GM10248 (cell line): ENCODE measurements at regions not wholly inside any gene's neighbourhood (a gene's known extent, or its start where the extent isn't known, plus 50 kb on each side); places are given as distances from the start of the nearest gene placed in this dataset.
"Not testable (repeated sequence)": the region's sequence is repeated elsewhere in the genome, so short reads cannot be mapped to it uniquely, and the experiment has no call there.

ENCODE experiments used
- CTCF ChIA-PET: fragments of 300-600 bp; sonication (Branson Sonifier 250); formaldehyde crosslinking; extraction: SDS; loops from one replicate; lab custom pipeline; 2021; ENCODE audit warnings: antibody characterized with exemption; lab: Yijun Ruan, JAX
- POLR2A ChIA-PET: fragments of 350-650 bp; sonication (Branson Sonifier 250); formaldehyde crosslinking; extraction: SDS; loops from one replicate; lab custom pipeline; 2020; ENCODE audit warnings: antibody characterized with exemption; lab: Yijun Ruan, JAX
- DNase-seq: peaks from one replicate; pipeline ENCODE4 v3.0.0; 2012; ENCODE audit errors: extremely low spot score
- CTCF ChIP-seq: IDR thresholded peaks from 2 replicates; pipeline ENCODE4 v1.5.1; 2012; ENCODE audit warnings: mild to moderate bottlenecking, low read depth; ENCODE audit errors: extremely low read depth, missing control alignments, control extremely low read depth

GRCh38 chr4:174183259-174183658, 100.2 kb downstream of the FBXO8 start:
- no peak for TF ChIP-seq CTCF
- DNase-seq, result no peak
- POLR2A ChIA-PET, result no interaction called here
- CTCF ChIA-PET, result interaction anchor here (1.5 to 2.0 kb wide), 2 partner anchors 10 to 13 kb away, joined by 4 to 6 read pairs; no protein-coding TSS in a partner anchor

- ChIA-PET CTCF (interaction anchor here (1.2 to 2.0 kb wide), 4 partner anchors 9 to 16 kb away, joined by 3 to 6 read pairs (median 4); no protein-coding TSS in a partner anchor), POLR2A (no interaction called here)
- TF ChIP-seq CTCF, result no peak
- DNase-seq, result no peak
Measured at GRCh38 chr4:174181827-174182226, 101.6 kb downstream of the FBXO8 start.

- no peak for DNase-seq
- TF ChIP-seq CTCF, result no peak
- ChIA-PET POLR2A (no interaction called here), CTCF (interaction anchor here (1.2 kb wide), 2 partner anchors 13 to 34 kb away, joined by 3 read pairs; no protein-coding TSS in a partner anchor)
Measured at GRCh38 chr4:174177536-174177935, 105.9 kb downstream of the FBXO8 start.

GRCh38 chr4:174175836-174176235, 107.6 kb downstream of the FBXO8 start:
- CTCF ChIA-PET, POLR2A ChIA-PET, DNase-seq: not testable (repeated sequence)

GRCh38 chr4:174173360-174173759, 110.1 kb downstream of the FBXO8 start:
- DNase-seq, result no peak
- no peak for TF ChIP-seq CTCF
- ChIA-PET CTCF (no interaction called here), POLR2A (no interaction called here)

GRCh38 chr4:174172274-174172673, 111.2 kb downstream of the FBXO8 start:
- ChIA-PET POLR2A (no interaction called here), CTCF (interaction anchor here (1.1 kb wide), 1 partner anchor 18 kb away, joined by 3 read pairs; no protein-coding TSS in a partner anchor)
- no peak for TF ChIP-seq CTCF
- DNase-seq, result no peak

GRCh38 chr4:174170906-174171305, 112.6 kb downstream of the FBXO8 start:
- ChIA-PET POLR2A (no interaction called here), CTCF (interaction anchor here (1.2 to 1.8 kb wide), 3 partner anchors 9 to 17 kb away, joined by 4 to 5 read pairs (median 5); no protein-coding TSS in a partner anchor)
- TF ChIP-seq CTCF, result no peak
- no peak for DNase-seq
